Astrocyte (in vitro differentiated cells and primary cell): ENCODE measurements at regions not wholly inside any gene's neighbourhood (a gene's known extent, or its start where the extent isn't known, plus 50 kb on each side); places are given as distances from the start of the nearest gene placed in this dataset.

ENCODE experiments used
- DNase-seq: peaks from one replicate; pipeline ENCODE4 v3.0.0-alpha.2; 2010; ENCODE audit warnings: low read depth
- FAIRE-seq: peaks from 2 replicates; lab custom pipeline; 2011; peaks lifted over from hg19 to GRCh38; lab: Jason Lieb, UNC
- H2AFZ ChIP-seq: 2 replicates; pipeline ENCODE4 v1.6.0; 2012; ENCODE audit warnings: low read depth, low read length, inconsistent platforms
- H3K27ac ChIP-seq: 2 replicates; pipeline ENCODE4 v1.5.1; 2011; ENCODE audit warnings: low read depth, low read length, inconsistent platforms
- H3K27me3 ChIP-seq: 2 replicates; pipeline ENCODE4 v1.6.0; 2011; ENCODE audit warnings: low read length, inconsistent platforms; ENCODE audit not compliant: insufficient read depth
- H3K36me3 ChIP-seq: 2 replicates; pipeline ENCODE4 v1.5.1; 2011; ENCODE audit warnings: low read length, inconsistent platforms; ENCODE audit not compliant: insufficient read depth
- H3K4me1 ChIP-seq: 2 replicates; pipeline ENCODE4 v1.5.1; 2011; ENCODE audit warnings: low read length, inconsistent platforms; ENCODE audit not compliant: insufficient read depth
- H3K4me2 ChIP-seq: 2 replicates; pipeline ENCODE4 v1.6.0; 2012; ENCODE audit warnings: low read length, inconsistent platforms
- H3K4me3 ChIP-seq: 2 replicates; pipeline ENCODE4 v1.5.1; 2011; ENCODE audit warnings: low read depth, mild to moderate bottlenecking, low read length, inconsistent platforms; ENCODE audit not compliant: insufficient read depth
- H3K79me2 ChIP-seq: 2 replicates; pipeline ENCODE4 v1.6.0; 2012; ENCODE audit warnings: mild to moderate bottlenecking, low read length, inconsistent platforms; ENCODE audit not compliant: insufficient read depth
- H3K9ac ChIP-seq: 2 replicates; pipeline ENCODE4 v1.6.0; 2012; ENCODE audit warnings: mild to moderate bottlenecking, low read length, inconsistent platforms
- H3K9me3 ChIP-seq: 2 replicates; pipeline ENCODE4 v1.5.1; 2012; ENCODE audit warnings: low read depth, mild to moderate bottlenecking, low read length, inconsistent platforms; ENCODE audit not compliant: insufficient read depth
- H4K20me1 ChIP-seq: 2 replicates; pipeline ENCODE4 v1.6.0; 2012; ENCODE audit warnings: low read length, inconsistent platforms; ENCODE audit not compliant: insufficient read depth
- H3K27ac Mint-ChIP-seq: one replicate; pipeline ENCODE4 v1.8.0; 2021; ENCODE audit warnings: mild to moderate bottlenecking, mixed read lengths; ENCODE audit not compliant: unreplicated experiment
- H3K27me3 Mint-ChIP-seq: one replicate; pipeline ENCODE4 v1.8.0; 2021; ENCODE audit warnings: low read depth, mixed read lengths; ENCODE audit not compliant: unreplicated experiment
- H3K36me3 Mint-ChIP-seq: one replicate; pipeline ENCODE4 v1.8.0; 2021; ENCODE audit warnings: low read depth, mixed read lengths; ENCODE audit not compliant: unreplicated experiment
- H3K4me1 Mint-ChIP-seq: one replicate; pipeline ENCODE4 v1.8.0; 2021; ENCODE audit warnings: low read depth, mixed read lengths; ENCODE audit not compliant: unreplicated experiment
- H3K4me3 Mint-ChIP-seq: one replicate; pipeline ENCODE4 v1.8.0; 2021; ENCODE audit warnings: mild to moderate bottlenecking, moderate library complexity, mixed read lengths; ENCODE audit not compliant: unreplicated experiment
- H3K9me3 Mint-ChIP-seq: one replicate; pipeline ENCODE4 v1.8.0; 2021; ENCODE audit warnings: mild to moderate bottlenecking, mixed read lengths; ENCODE audit not compliant: unreplicated experiment
- CTCF ChIP-seq: IDR thresholded peaks from 2 replicates; pipeline ENCODE4 v1.5.1; 2011; ENCODE audit warnings: low read depth, mild to moderate bottlenecking, inconsistent platforms, low read length, moderate library complexity; ENCODE audit not compliant: insufficient read depth
- EZH2 ChIP-seq: IDR thresholded peaks from 2 replicates; pipeline ENCODE4 v1.6.1; 2012; ENCODE audit warnings: mild to moderate bottlenecking, low read length, inconsistent platforms; ENCODE audit not compliant: insufficient read depth

GRCh38 chr17:64788286-64789060, 126.4 kb upstream of the SMURF2 start:
- Mint-ChIP-seq H3K36me3 (peaks cover 21% of the 10 kb centered on the region), H3K4me3 (no peak overlapping the region), H3K9me3 (no peaks in the 10 kb centered on the region), H3K27ac (no peak overlapping the region), H3K4me1 (peaks cover 13% of the 10 kb centered on the region), H3K27me3 (no peaks in the 10 kb centered on the region)
- Histone ChIP-seq H3K27ac (no peak overlapping the region), H4K20me1 (no peaks in the 10 kb centered on the region), H3K4me1 (peaks cover 4% of the 10 kb centered on the region), H3K79me2 (no peaks in the 10 kb centered on the region), H2AFZ (no peak overlapping the region), H3K4me2 (no peak overlapping the region), H3K27me3 (no peaks in the 10 kb centered on the region), H3K9me3 (no peaks in the 10 kb centered on the region), H3K4me3 (no peak overlapping the region), H3K9ac (no peak overlapping the region), H3K36me3 (no peaks in the 10 kb centered on the region)
- DNase-seq = no peak
- TF ChIP-seq CTCF = no peak
- TF ChIP-seq EZH2 = no peak
- no peak for FAIRE-seq

GRCh38 chr17:64787921-64788271, 125.8 kb upstream of the SMURF2 start:
- Histone ChIP-seq H3K9me3 (no peaks in the 10 kb centered on the region), H2AFZ (no peak overlapping the region), H3K27ac (no peak overlapping the region), H4K20me1 (no peaks in the 10 kb centered on the region), H3K4me1 (peaks cover under 1% of the 10 kb centered on the region), H3K27me3 (no peaks in the 10 kb centered on the region), H3K4me3 (no peak overlapping the region), H3K36me3 (no peaks in the 10 kb centered on the region), H3K79me2 (no peaks in the 10 kb centered on the region), H3K9ac (no peak overlapping the region), H3K4me2 (no peak overlapping the region)
- FAIRE-seq (no peak), DNase-seq (no peak)
- H3K27me3 Mint-ChIP-seq = no peaks in the 10 kb centered on the region
- peaks cover 21% of the 10 kb centered on the region for H3K36me3 Mint-ChIP-seq
- H3K9me3 Mint-ChIP-seq = no peaks in the 10 kb centered on the region
- no peak for TF ChIP-seq EZH2
- no peak for TF ChIP-seq CTCF
- peaks cover 9% of the 10 kb centered on the region for H3K4me1 Mint-ChIP-seq
- no peak overlapping the region for H3K27ac Mint-ChIP-seq
- no peak overlapping the region for H3K4me3 Mint-ChIP-seq

GRCh38 chr17:64787255-64787920, 125.3 kb upstream of the SMURF2 start:
- H3K27ac Mint-ChIP-seq = peak overlapping the region; percentile 55
- Histone ChIP-seq H4K20me1 (no peaks in the 10 kb centered on the region), H3K9me3 (no peaks in the 10 kb centered on the region), H3K79me2 (no peaks in the 10 kb centered on the region), H3K4me3 (no peak overlapping the region), H3K36me3 (no peaks in the 10 kb centered on the region), H3K9ac (no peak overlapping the region), H3K27ac (no peak overlapping the region), H3K4me2 (no peak overlapping the region), H3K4me1 (no peaks in the 10 kb centered on the region), H2AFZ (no peak overlapping the region), H3K27me3 (no peaks in the 10 kb centered on the region)
- TF ChIP-seq CTCF = no peak
- H3K4me1 Mint-ChIP-seq = peaks cover 6% of the 10 kb centered on the region
- H3K4me3 Mint-ChIP-seq = no peak overlapping the region
- FAIRE-seq (no peak), DNase-seq (no peak)
- peaks cover 21% of the 10 kb centered on the region for H3K36me3 Mint-ChIP-seq
- no peaks in the 10 kb centered on the region for H3K9me3 Mint-ChIP-seq
- H3K27me3 Mint-ChIP-seq = no peaks in the 10 kb centered on the region
